ENCODE measurements at regions not wholly inside any gene's neighbourhood (a gene's known extent, or its start where the extent isn't known, plus 50 kb on each side); places are given as distances from the start of the nearest gene placed in this dataset.
"Not testable (repeated sequence)": the region's sequence is repeated elsewhere in the genome, so short reads cannot be mapped to it uniquely, and the experiment has no call there.

- no peak for DNase-seq
Observed at GRCh38 chr7:113291058-113291457, 172.7 kb upstream of the SMIM30 start.

- DNase-seq: peak; percentile 7
Observed at GRCh38 chr7:113289140-113289740, 170.9 kb upstream of the SMIM30 start.

GRCh38 chr7:113285411-113285810 lies 167.1 kb upstream of the SMIM30 start:
- DNase-seq: no peak

- DNase-seq: no peak
Observed at GRCh38 chr7:113283861-113284260, 165.5 kb upstream of the SMIM30 start.

- no peak for DNase-seq
Observed at GRCh38 chr7:113282875-113283274, 164.5 kb upstream of the SMIM30 start.

- DNase-seq: no peak
Observed at GRCh38 chr7:113281223-113281622, 162.9 kb upstream of the SMIM30 start.

GRCh38 chr7:113279256-113279655 lies 160.9 kb upstream of the SMIM30 start:
- DNase-seq: no peak

GRCh38 chr7:113270790-113271189 lies 152.4 kb upstream of the SMIM30 start:
- no peak for DNase-seq

GRCh38 chr7:113269592-113269991 lies 151.2 kb upstream of the SMIM30 start:
- DNase-seq: not testable (repeated sequence)

GRCh38 chr7:113268757-113269156 lies 150.4 kb upstream of the SMIM30 start:
- DNase-seq: no peak

- DNase-seq: no peak
Observed at GRCh38 chr7:113267885-113268284, 149.5 kb upstream of the SMIM30 start.

GRCh38 chr7:113267271-113267670 lies 148.9 kb upstream of the SMIM30 start:
- DNase-seq: no peak

- DNase-seq: no peak
Observed at GRCh38 chr7:113263749-113264148, 145.4 kb upstream of the SMIM30 start.

GRCh38 chr7:113263215-113263742 lies 144.9 kb upstream of the SMIM30 start:
- DNase-seq: not testable (repeated sequence)

GRCh38 chr7:113256883-113257531 lies 138.7 kb upstream of the SMIM30 start:
- DNase-seq: no peak

GRCh38 chr7:113247198-113247597 lies 128.8 kb upstream of the SMIM30 start:
- no peak for DNase-seq

- DNase-seq: no peak
Observed at GRCh38 chr7:113246738-113247137, 128.4 kb upstream of the SMIM30 start.

GRCh38 chr7:113232885-113233284 lies 114.5 kb upstream of the SMIM30 start:
- no peak for DNase-seq

- no peak for DNase-seq
Observed at GRCh38 chr7:113230691-113231090, 112.3 kb upstream of the SMIM30 start.

- DNase-seq: peak; percentile 77
Observed at GRCh38 chr7:113217314-113217713, 99.0 kb upstream of the SMIM30 start.

- DNase-seq: no peak
Observed at GRCh38 chr7:113216038-113216437, 97.7 kb upstream of the SMIM30 start.

GRCh38 chr7:113209449-113210203 lies 91.3 kb upstream of the SMIM30 start:
- DNase-seq: no peak

- no peak for DNase-seq
Observed at GRCh38 chr7:113207931-113208330, 89.6 kb upstream of the SMIM30 start.

- no peak for DNase-seq
Observed at GRCh38 chr7:113207441-113207840, 89.1 kb upstream of the SMIM30 start.

Data from DMS153 (cell line).